Parathyroid adenoma (tissue), 2 donors: ENCODE measurements at regions not wholly inside any gene's neighbourhood (a gene's known extent, or its start where the extent isn't known, plus 50 kb on each side); places are given as distances from the start of the nearest gene placed in this dataset.

Experiments used
- H2AFZ ChIP-seq: fragments of 300-600 bp; sonication (generic); one replicate; pipeline ENCODE4 v1.7.0; 2017; ENCODE audit warnings: antibody characterized with exemption, mild to moderate bottlenecking
- H3K27ac ChIP-seq: fragments of 300-600 bp; sonication (generic); one replicate; pipeline ENCODE4 v1.7.0; 2017
- H3K27me3 ChIP-seq: fragments of 300-600 bp; sonication (generic); one replicate; pipeline ENCODE4 v1.7.0; 2017; ENCODE audit warnings: low read length; ENCODE audit not compliant: control insufficient read depth, insufficient read depth
- H3K36me3 ChIP-seq: fragments of 300-600 bp; sonication (generic); one replicate; pipeline ENCODE4 v1.7.0; 2017; ENCODE audit warnings: low read length; ENCODE audit not compliant: control insufficient read depth, insufficient read depth
- H3K4me1 ChIP-seq: fragments of 300-600 bp; sonication (generic); one replicate; pipeline ENCODE4 v1.7.0; 2017; ENCODE audit warnings: control low read depth
- H3K4me2 ChIP-seq: fragments of 300-600 bp; sonication (generic); one replicate; pipeline ENCODE4 v1.7.0; 2017; ENCODE audit warnings: low read length
- H3K4me3 ChIP-seq: fragments of 300-600 bp; sonication (generic); one replicate; pipeline ENCODE4 v1.7.0; 2017; ENCODE audit warnings: low read depth, low read length
- H3K79me2 ChIP-seq: fragments of 300-600 bp; sonication (generic); one replicate; pipeline ENCODE4 v1.7.0; 2017; ENCODE audit warnings: control low read depth
- H3K9ac ChIP-seq: fragments of 300-600 bp; sonication (generic); one replicate; pipeline ENCODE4 v1.7.0; 2017; ENCODE audit warnings: mild to moderate bottlenecking
- H3K9me3 ChIP-seq: fragments of 300-600 bp; sonication (generic); one replicate; pipeline ENCODE4 v1.7.0; 2017; ENCODE audit warnings: low read length; ENCODE audit not compliant: control insufficient read depth
- CTCF ChIP-seq: fragments of 300-600 bp; sonication (generic); IDR thresholded peaks from one replicate; pipeline ENCODE4 v1.7.0; 2017; ENCODE audit warnings: antibody characterized with exemption, mild to moderate bottlenecking
- donor health status: primary hyperparathyroidism.

- no peak overlapping the region for H2AFZ ChIP-seq
- H3K79me2 ChIP-seq = no peaks in the 10 kb centered on the region
- no peaks in the 10 kb centered on the region for H3K36me3 ChIP-seq
- no peak overlapping the region for H3K27ac ChIP-seq
- H3K9ac ChIP-seq = no peak overlapping the region
- no peaks in the 10 kb centered on the region for H3K27me3 ChIP-seq
- H3K4me1 ChIP-seq = no peaks in the 10 kb centered on the region
- H3K4me2 ChIP-seq = no peak overlapping the region
- H3K4me3 ChIP-seq = no peak overlapping the region
- H3K9me3 ChIP-seq = no peaks in the 10 kb centered on the region
- TF ChIP-seq CTCF = no peak
Observed at GRCh38 chr4:45876235-45876890, 247.5 kb downstream of the GABRG1 start.

GRCh38 chr4:45869184-45869583, 254.7 kb downstream of the GABRG1 start:
- Histone ChIP-seq H3K4me1 (no peaks in the 10 kb centered on the region), H3K27ac (no peak overlapping the region), H3K4me3 (no peak overlapping the region), H2AFZ (no peak overlapping the region), H3K27me3 (no peaks in the 10 kb centered on the region), H3K4me2 (no peak overlapping the region), H3K79me2 (no peaks in the 10 kb centered on the region), H3K36me3 (no peaks in the 10 kb centered on the region), H3K9me3 (no peaks in the 10 kb centered on the region), H3K9ac (no peak overlapping the region)
- no peak for TF ChIP-seq CTCF

- no peak overlapping the region for H3K27ac ChIP-seq
- TF ChIP-seq CTCF = no peak
- no peak overlapping the region for H3K9ac ChIP-seq
- H3K4me2 ChIP-seq = no peak overlapping the region
- H3K4me1 ChIP-seq = no peaks in the 10 kb centered on the region
- no peaks in the 10 kb centered on the region for H3K79me2 ChIP-seq
- no peaks in the 10 kb centered on the region for H3K36me3 ChIP-seq
- no peak overlapping the region for H3K4me3 ChIP-seq
- no peak overlapping the region for H2AFZ ChIP-seq
- H3K9me3 ChIP-seq = no peaks in the 10 kb centered on the region
- no peaks in the 10 kb centered on the region for H3K27me3 ChIP-seq
Observed at GRCh38 chr4:45865781-45866180, 258.1 kb downstream of the GABRG1 start.

GRCh38 chr4:45855857-45856256, 268.0 kb downstream of the GABRG1 start:
- H3K4me2 ChIP-seq = no peak overlapping the region
- H3K36me3 ChIP-seq = no peaks in the 10 kb centered on the region
- no peak for TF ChIP-seq CTCF
- no peaks in the 10 kb centered on the region for H3K27me3 ChIP-seq
- H3K4me1 ChIP-seq = no peaks in the 10 kb centered on the region
- H2AFZ ChIP-seq = no peak overlapping the region
- no peak overlapping the region for H3K9ac ChIP-seq
- no peaks in the 10 kb centered on the region for H3K9me3 ChIP-seq
- H3K4me3 ChIP-seq = no peak overlapping the region
- no peak overlapping the region for H3K27ac ChIP-seq
- H3K79me2 ChIP-seq = no peaks in the 10 kb centered on the region

GRCh38 chr4:45846016-45846415, 277.8 kb downstream of the GABRG1 start:
- no peaks in the 10 kb centered on the region for H3K4me1 ChIP-seq
- TF ChIP-seq CTCF = no peak
- H3K9me3 ChIP-seq = no peaks in the 10 kb centered on the region
- no peak overlapping the region for H2AFZ ChIP-seq
- H3K27ac ChIP-seq = no peak overlapping the region
- H3K9ac ChIP-seq = no peak overlapping the region
- H3K4me3 ChIP-seq = no peak overlapping the region
- no peaks in the 10 kb centered on the region for H3K27me3 ChIP-seq
- H3K36me3 ChIP-seq = no peaks in the 10 kb centered on the region
- no peak overlapping the region for H3K4me2 ChIP-seq
- no peaks in the 10 kb centered on the region for H3K79me2 ChIP-seq
